ENCODE measurements at regions not wholly inside any gene's neighbourhood (a gene's known extent, or its start where the extent isn't known, plus 50 kb on each side); places are given as distances from the start of the nearest gene placed in this dataset.

GRCh38 chr7:45244981-45245380 lies 87.4 kb downstream of the RAMP3 start:
- Histone ChIP-seq H3K4me1 (no peaks in the 10 kb centered on the region), H3K4me3 (no peak overlapping the region), H3K27ac (no peak overlapping the region), H3K27me3 (no peaks in the 10 kb centered on the region), H3K9me3 (no peaks in the 10 kb centered on the region), H3K36me3 (no peaks in the 10 kb centered on the region)
- DNase-seq (no peak), ATAC-seq (no peak), FAIRE-seq (no peak)
- intact Hi-C loops (cut with DNase I), result no loop called here
- WGBS, 2 donors, result 60 to 80% methylated on average over 2 of the region's 2 CpGs
- no peak for TF ChIP-seq CTCF (IDR thresholded peaks at IDR 0.05)

GRCh38 chr7:45246339-45246738 lies 88.7 kb downstream of the RAMP3 start:
- Histone ChIP-seq H3K4me3 (no peak overlapping the region), H3K9me3 (no peaks in the 10 kb centered on the region), H3K27ac (no peak overlapping the region), H3K27me3 (no peaks in the 10 kb centered on the region), H3K4me1 (no peaks in the 10 kb centered on the region), H3K36me3 (no peaks in the 10 kb centered on the region)
- intact Hi-C loops (cut with DNase I), result no loop called here
- no peak for DNase-seq
- FAIRE-seq, result no peak
- no peak for TF ChIP-seq CTCF (IDR thresholded peaks at IDR 0.05)
- no peak for ATAC-seq
- WGBS, 2 donors, result 56 to 59% methylated on average over 3 of the region's 3 CpGs

GRCh38 chr7:45252248-45252647 lies 94.7 kb downstream of the RAMP3 start:
- intact Hi-C loops (cut with DNase I), result loop anchor here in 1 of 3 donors (10.0 kb wide), 1 partner anchor 97 kb away; the partner anchor contains the start of gene RAMP3
- WGBS, 2 donors, result 52 to 57% methylated on average over 6 of the region's 6 CpGs
- no peak for ATAC-seq
- Histone ChIP-seq H3K4me1 (no peaks in the 10 kb centered on the region), H3K27me3 (no peaks in the 10 kb centered on the region), H3K4me3 (no peak overlapping the region), H3K9me3 (no peaks in the 10 kb centered on the region), H3K27ac (no peak overlapping the region), H3K36me3 (no peaks in the 10 kb centered on the region)
- FAIRE-seq, result no peak
- TF ChIP-seq CTCF (IDR thresholded peaks at IDR 0.05), result no peak
- DNase-seq, result no peak

- H3K4me1 ChIP-seq, result no peaks in the 10 kb centered on the region
- no peaks in the 10 kb centered on the region for H3K9me3 ChIP-seq
- intact Hi-C loops (cut with DNase I), result loop anchor here in 1 of 3 donors (10.0 kb wide), 1 partner anchor 98 kb away; the partner anchor contains the start of gene RAMP3
- no peak for TF ChIP-seq CTCF (IDR thresholded peaks at IDR 0.05)
- FAIRE-seq (no peak), ATAC-seq (no peak), DNase-seq (no peak)
- no peaks in the 10 kb centered on the region for H3K27me3 ChIP-seq
- H3K4me3 ChIP-seq, result no peak overlapping the region
- H3K36me3 ChIP-seq, result no peaks in the 10 kb centered on the region
- no peak overlapping the region for H3K27ac ChIP-seq
Measured at GRCh38 chr7:45252857-45253256, 95.3 kb downstream of the RAMP3 start.

GRCh38 chr7:45253368-45253767 lies 95.8 kb downstream of the RAMP3 start:
- no peaks in the 10 kb centered on the region for H3K27me3 ChIP-seq
- no peaks in the 10 kb centered on the region for H3K9me3 ChIP-seq
- FAIRE-seq (no peak), ATAC-seq (no peak), DNase-seq (no peak)
- intact Hi-C loops (cut with DNase I), result loop anchor here in 1 of 3 donors (10.0 kb wide), 1 partner anchor 99 kb away; the partner anchor contains the start of gene RAMP3
- no peaks in the 10 kb centered on the region for H3K4me1 ChIP-seq
- WGBS, 2 donors, result 32 to 57% methylated on average over 1 of the region's 1 CpG
- no peaks in the 10 kb centered on the region for H3K36me3 ChIP-seq
- H3K4me3 ChIP-seq, result no peak overlapping the region
- H3K27ac ChIP-seq, result no peak overlapping the region
- no peak for TF ChIP-seq CTCF (IDR thresholded peaks at IDR 0.05)
